ENCODE measurements at regions not wholly inside any gene's neighbourhood (a gene's known extent, or its start where the extent isn't known, plus 50 kb on each side); places are given as distances from the start of the nearest gene placed in this dataset.

GRCh38 chr3:59514865-59515482, 465.1 kb upstream of the CFAP20DC start:
- no peak overlapping the region for H3K27ac ChIP-seq (ENCODE audit: insufficient read depth, low read length, poor library complexity, severe bottlenecking)
- no peak overlapping the region for H3K4me3 ChIP-seq (ENCODE audit: insufficient read depth, low read depth, low read length, poor library complexity, severe bottlenecking)
- no peaks in the 10 kb centered on the region for H3K4me1 ChIP-seq (ENCODE audit: control insufficient read depth, insufficient read depth, low read length, poor library complexity, severe bottlenecking)
- no peak for DNase-seq
- H3K36me3 ChIP-seq (ENCODE audit: control insufficient read depth, insufficient read depth, low read length), result no peaks in the 10 kb centered on the region
- H3K9me3 ChIP-seq (ENCODE audit: control insufficient read depth, low read length), result no peaks in the 10 kb centered on the region
- H3K27me3 ChIP-seq (replicated peaks; ENCODE audit: control insufficient read depth, insufficient read depth, low read length, poor library complexity, severe bottlenecking), result no peaks in the 10 kb centered on the region

- Histone ChIP-seq H3K4me1 (ENCODE audit: control insufficient read depth, insufficient read depth, low read length, poor library complexity, severe bottlenecking) (no peaks in the 10 kb centered on the region), H3K4me3 (ENCODE audit: insufficient read depth, low read depth, low read length, poor library complexity, severe bottlenecking) (no peak overlapping the region), H3K9me3 (ENCODE audit: control insufficient read depth, low read length) (no peaks in the 10 kb centered on the region), H3K36me3 (ENCODE audit: control insufficient read depth, insufficient read depth, low read length) (no peaks in the 10 kb centered on the region), H3K27ac (ENCODE audit: insufficient read depth, low read length, poor library complexity, severe bottlenecking) (no peak overlapping the region), H3K27me3 (replicated peaks; ENCODE audit: control insufficient read depth, insufficient read depth, low read length, poor library complexity, severe bottlenecking) (no peaks in the 10 kb centered on the region)
- DNase-seq, result no peak
Measured at GRCh38 chr3:59513570-59513969, 463.7 kb upstream of the CFAP20DC start.

- no peak overlapping the region for H3K4me3 ChIP-seq (ENCODE audit: insufficient read depth, low read depth, low read length, poor library complexity, severe bottlenecking)
- no peaks in the 10 kb centered on the region for H3K36me3 ChIP-seq (ENCODE audit: control insufficient read depth, insufficient read depth, low read length)
- H3K27ac ChIP-seq (ENCODE audit: insufficient read depth, low read length, poor library complexity, severe bottlenecking), result no peak overlapping the region
- H3K27me3 ChIP-seq (replicated peaks; ENCODE audit: control insufficient read depth, insufficient read depth, low read length, poor library complexity, severe bottlenecking), result no peaks in the 10 kb centered on the region
- no peak for DNase-seq
- H3K4me1 ChIP-seq (ENCODE audit: control insufficient read depth, insufficient read depth, low read length, poor library complexity, severe bottlenecking), result no peaks in the 10 kb centered on the region
- no peaks in the 10 kb centered on the region for H3K9me3 ChIP-seq (ENCODE audit: control insufficient read depth, low read length)
Measured at GRCh38 chr3:59512066-59512465, 462.2 kb upstream of the CFAP20DC start.

GRCh38 chr3:59510576-59510975, 460.8 kb upstream of the CFAP20DC start:
- Histone ChIP-seq H3K36me3 (ENCODE audit: control insufficient read depth, insufficient read depth, low read length) (no peaks in the 10 kb centered on the region), H3K4me1 (ENCODE audit: control insufficient read depth, insufficient read depth, low read length, poor library complexity, severe bottlenecking) (no peaks in the 10 kb centered on the region), H3K9me3 (ENCODE audit: control insufficient read depth, low read length) (no peaks in the 10 kb centered on the region), H3K27me3 (replicated peaks; ENCODE audit: control insufficient read depth, insufficient read depth, low read length, poor library complexity, severe bottlenecking) (no peaks in the 10 kb centered on the region), H3K4me3 (ENCODE audit: insufficient read depth, low read depth, low read length, poor library complexity, severe bottlenecking) (no peak overlapping the region), H3K27ac (ENCODE audit: insufficient read depth, low read length, poor library complexity, severe bottlenecking) (no peak overlapping the region)
- no peak for DNase-seq

- DNase-seq, result no peak
- no peaks in the 10 kb centered on the region for H3K36me3 ChIP-seq (ENCODE audit: control insufficient read depth, insufficient read depth, low read length)
- no peaks in the 10 kb centered on the region for H3K9me3 ChIP-seq (ENCODE audit: control insufficient read depth, low read length)
- no peak overlapping the region for H3K27ac ChIP-seq (ENCODE audit: insufficient read depth, low read length, poor library complexity, severe bottlenecking)
- no peaks in the 10 kb centered on the region for H3K27me3 ChIP-seq (replicated peaks; ENCODE audit: control insufficient read depth, insufficient read depth, low read length, poor library complexity, severe bottlenecking)
- H3K4me1 ChIP-seq (ENCODE audit: control insufficient read depth, insufficient read depth, low read length, poor library complexity, severe bottlenecking), result no peaks in the 10 kb centered on the region
- no peak overlapping the region for H3K4me3 ChIP-seq (ENCODE audit: insufficient read depth, low read depth, low read length, poor library complexity, severe bottlenecking)
Measured at GRCh38 chr3:59508273-59508672, 458.4 kb upstream of the CFAP20DC start.

GRCh38 chr3:59506191-59506590, 456.4 kb upstream of the CFAP20DC start:
- no peaks in the 10 kb centered on the region for H3K9me3 ChIP-seq (ENCODE audit: control insufficient read depth, low read length)

GRCh38 chr3:59503441-59503840, 453.6 kb upstream of the CFAP20DC start:
- Histone ChIP-seq H3K36me3 (ENCODE audit: control insufficient read depth, insufficient read depth, low read length) (no peaks in the 10 kb centered on the region), H3K4me3 (ENCODE audit: insufficient read depth, low read depth, low read length, poor library complexity, severe bottlenecking) (no peak overlapping the region), H3K27me3 (replicated peaks; ENCODE audit: control insufficient read depth, insufficient read depth, low read length, poor library complexity, severe bottlenecking) (no peaks in the 10 kb centered on the region), H3K4me1 (ENCODE audit: control insufficient read depth, insufficient read depth, low read length, poor library complexity, severe bottlenecking) (no peaks in the 10 kb centered on the region), H3K27ac (ENCODE audit: insufficient read depth, low read length, poor library complexity, severe bottlenecking) (no peak overlapping the region), H3K9me3 (ENCODE audit: control insufficient read depth, low read length) (no peaks in the 10 kb centered on the region)
- DNase-seq, result no peak

More at GRCh38 chr3:59506191-59506590, 456.4 kb upstream of the CFAP20DC start:
- H3K36me3 ChIP-seq (ENCODE audit: control insufficient read depth, insufficient read depth, low read length), result no peaks in the 10 kb centered on the region
- H3K4me3 ChIP-seq (ENCODE audit: insufficient read depth, low read depth, low read length, poor library complexity, severe bottlenecking), result no peak overlapping the region
- H3K27ac ChIP-seq (ENCODE audit: insufficient read depth, low read length, poor library complexity, severe bottlenecking), result no peak overlapping the region
- DNase-seq, result no peak
- no peaks in the 10 kb centered on the region for H3K27me3 ChIP-seq (replicated peaks; ENCODE audit: control insufficient read depth, insufficient read depth, low read length, poor library complexity, severe bottlenecking)
- H3K4me1 ChIP-seq (ENCODE audit: control insufficient read depth, insufficient read depth, low read length, poor library complexity, severe bottlenecking), result no peaks in the 10 kb centered on the region

GRCh38 chr3:59502806-59503205, 453.0 kb upstream of the CFAP20DC start:
- H3K9me3 ChIP-seq (ENCODE audit: control insufficient read depth, low read length), result no peaks in the 10 kb centered on the region
- H3K4me3 ChIP-seq (ENCODE audit: insufficient read depth, low read depth, low read length, poor library complexity, severe bottlenecking), result no peak overlapping the region
- H3K27me3 ChIP-seq (replicated peaks; ENCODE audit: control insufficient read depth, insufficient read depth, low read length, poor library complexity, severe bottlenecking), result no peaks in the 10 kb centered on the region
- H3K36me3 ChIP-seq (ENCODE audit: control insufficient read depth, insufficient read depth, low read length), result no peaks in the 10 kb centered on the region
- no peak overlapping the region for H3K27ac ChIP-seq (ENCODE audit: insufficient read depth, low read length, poor library complexity, severe bottlenecking)
- DNase-seq, result no peak
- H3K4me1 ChIP-seq (ENCODE audit: control insufficient read depth, insufficient read depth, low read length, poor library complexity, severe bottlenecking), result no peaks in the 10 kb centered on the region

GRCh38 chr3:59499954-59500353, 450.1 kb upstream of the CFAP20DC start:
- no peak overlapping the region for H3K27ac ChIP-seq (ENCODE audit: insufficient read depth, low read length, poor library complexity, severe bottlenecking)
- no peaks in the 10 kb centered on the region for H3K9me3 ChIP-seq (ENCODE audit: control insufficient read depth, low read length)
- H3K4me1 ChIP-seq (ENCODE audit: control insufficient read depth, insufficient read depth, low read length, poor library complexity, severe bottlenecking), result no peaks in the 10 kb centered on the region
- H3K27me3 ChIP-seq (replicated peaks; ENCODE audit: control insufficient read depth, insufficient read depth, low read length, poor library complexity, severe bottlenecking), result no peaks in the 10 kb centered on the region
- no peak overlapping the region for H3K4me3 ChIP-seq (ENCODE audit: insufficient read depth, low read depth, low read length, poor library complexity, severe bottlenecking)
- H3K36me3 ChIP-seq (ENCODE audit: control insufficient read depth, insufficient read depth, low read length), result no peaks in the 10 kb centered on the region
- DNase-seq, result no peak

- Histone ChIP-seq H3K27me3 (replicated peaks; ENCODE audit: control insufficient read depth, insufficient read depth, low read length, poor library complexity, severe bottlenecking) (no peaks in the 10 kb centered on the region), H3K9me3 (ENCODE audit: control insufficient read depth, low read length) (no peaks in the 10 kb centered on the region), H3K4me3 (ENCODE audit: insufficient read depth, low read depth, low read length, poor library complexity, severe bottlenecking) (no peak overlapping the region), H3K36me3 (ENCODE audit: control insufficient read depth, insufficient read depth, low read length) (no peaks in the 10 kb centered on the region), H3K27ac (ENCODE audit: insufficient read depth, low read length, poor library complexity, severe bottlenecking) (no peak overlapping the region), H3K4me1 (ENCODE audit: control insufficient read depth, insufficient read depth, low read length, poor library complexity, severe bottlenecking) (no peaks in the 10 kb centered on the region)
- no peak for DNase-seq
Measured at GRCh38 chr3:59499000-59499399, 449.2 kb upstream of the CFAP20DC start.
